ENCODE measurements at regions not wholly inside any gene's neighbourhood (a gene's known extent, or its start where the extent isn't known, plus 50 kb on each side); places are given as distances from the start of the nearest gene placed in this dataset.

DNA sequence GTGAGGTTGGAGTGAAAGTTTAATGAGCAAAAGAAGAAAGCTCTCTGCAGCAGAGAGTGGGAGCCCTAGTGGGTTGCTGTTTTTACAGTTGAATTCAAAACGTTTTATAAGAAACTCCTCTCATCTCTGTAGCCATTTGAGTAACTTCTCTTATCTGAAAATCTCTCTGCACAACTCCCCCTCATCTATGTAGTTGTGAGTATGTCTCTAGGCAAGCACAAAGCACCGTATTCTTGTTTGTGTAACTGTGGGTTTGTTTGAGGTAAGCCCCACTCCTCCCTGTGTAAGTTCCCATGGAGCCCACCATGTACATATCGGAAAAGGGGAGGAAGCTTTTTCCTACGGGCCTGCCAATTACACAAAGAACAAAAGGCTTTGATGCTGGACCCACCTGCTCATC, 56.5 kb upstream of the GOLGA6L2 start:
- Histone ChIP-seq H2AFZ (ENCODE audit: low read length) (no peak overlapping the region), H3K9me2 (ENCODE audit: low read depth, low read length) (no peaks in the 10 kb centered on the region), H3F3A (ENCODE audit: insufficient read depth, low read length) (no peaks in the 10 kb centered on the region), H3K4me2 (ENCODE audit: low read length) (no peak overlapping the region), H3K27me3 (ENCODE audit: insufficient read depth, low read length) (no peaks in the 10 kb centered on the region), H3K36me3 (ENCODE audit: insufficient read depth, low read length) (no peaks in the 10 kb centered on the region), H3K9ac (ENCODE audit: low read length) (no peak overlapping the region), H4K20me1 (ENCODE audit: insufficient read depth, low read length) (no peaks in the 10 kb centered on the region), H3K4me1 (ENCODE audit: insufficient read depth, low read length, severe bottlenecking) (no peaks in the 10 kb centered on the region), H3K9me3 (ENCODE audit: low read length) (no peaks in the 10 kb centered on the region), H3K27ac (ENCODE audit: low read depth, low read length, poor library complexity, severe bottlenecking) (no peak overlapping the region), H3K4me3 (ENCODE audit: low read depth, low read length, poor library complexity, severe bottlenecking) (no peak overlapping the region), H3K79me2 (ENCODE audit: insufficient read depth, low read length) (no peaks in the 10 kb centered on the region)
- no peak for TF ChIP-seq EZH2 (IDR thresholded peaks at IDR 0.05; ENCODE audit: borderline replicate concordance, low read length)
- TF ChIP-seq, protein P1, sequence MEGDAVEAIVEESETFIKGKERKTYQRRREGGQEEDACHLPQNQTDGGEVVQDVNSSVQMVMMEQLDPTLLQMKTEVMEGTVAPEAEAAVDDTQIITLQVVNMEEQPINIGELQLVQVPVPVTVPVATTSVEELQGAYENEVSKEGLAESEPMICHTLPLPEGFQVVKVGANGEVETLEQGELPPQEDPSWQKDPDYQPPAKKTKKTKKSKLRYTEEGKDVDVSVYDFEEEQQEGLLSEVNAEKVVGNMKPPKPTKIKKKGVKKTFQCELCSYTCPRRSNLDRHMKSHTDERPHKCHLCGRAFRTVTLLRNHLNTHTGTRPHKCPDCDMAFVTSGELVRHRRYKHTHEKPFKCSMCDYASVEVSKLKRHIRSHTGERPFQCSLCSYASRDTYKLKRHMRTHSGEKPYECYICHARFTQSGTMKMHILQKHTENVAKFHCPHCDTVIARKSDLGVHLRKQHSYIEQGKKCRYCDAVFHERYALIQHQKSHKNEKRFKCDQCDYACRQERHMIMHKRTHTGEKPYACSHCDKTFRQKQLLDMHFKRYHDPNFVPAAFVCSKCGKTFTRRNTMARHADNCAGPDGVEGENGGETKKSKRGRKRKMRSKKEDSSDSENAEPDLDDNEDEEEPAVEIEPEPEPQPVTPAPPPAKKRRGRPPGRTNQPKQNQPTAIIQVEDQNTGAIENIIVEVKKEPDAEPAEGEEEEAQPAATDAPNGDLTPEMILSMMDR (IDR thresholded peaks at IDR 0.05; ENCODE audit: low read length) = no peak

DNA sequence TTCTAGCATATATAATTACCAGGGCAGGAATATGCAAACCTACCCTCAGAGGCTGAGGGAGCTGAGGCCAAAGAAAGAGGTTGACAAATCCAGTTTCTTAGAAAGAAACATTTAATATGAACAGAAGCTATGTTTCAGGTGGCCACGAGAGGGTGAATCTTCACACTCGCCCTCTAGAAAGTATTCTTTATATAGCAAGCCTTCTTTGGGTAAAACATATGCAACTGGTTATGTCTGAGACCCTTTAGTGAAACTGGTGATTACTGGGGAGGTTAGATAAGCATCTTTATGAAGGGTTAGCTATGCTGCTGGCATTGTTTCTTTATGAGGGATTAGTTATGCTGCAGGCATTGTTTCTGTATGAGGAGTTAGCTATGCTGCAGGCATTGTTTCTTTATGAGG, 50.7 kb upstream of the GOLGA6L2 start:
- Histone ChIP-seq H3K9me2 (ENCODE audit: low read depth, low read length) (no peaks in the 10 kb centered on the region), H3K27me3 (ENCODE audit: insufficient read depth, low read length) (no peaks in the 10 kb centered on the region), H3K4me3 (ENCODE audit: low read depth, low read length, poor library complexity, severe bottlenecking) (no peak overlapping the region), H3K27ac (ENCODE audit: low read depth, low read length, poor library complexity, severe bottlenecking) (no peak overlapping the region), H3K4me1 (ENCODE audit: insufficient read depth, low read length, severe bottlenecking) (no peaks in the 10 kb centered on the region), H3K4me2 (ENCODE audit: low read length) (no peak overlapping the region), H4K20me1 (ENCODE audit: insufficient read depth, low read length) (no peaks in the 10 kb centered on the region), H3K9me3 (ENCODE audit: low read length) (no peaks in the 10 kb centered on the region), H3F3A (ENCODE audit: insufficient read depth, low read length) (no peaks in the 10 kb centered on the region), H3K9ac (ENCODE audit: low read length) (no peak overlapping the region), H3K79me2 (ENCODE audit: insufficient read depth, low read length) (no peaks in the 10 kb centered on the region), H3K36me3 (ENCODE audit: insufficient read depth, low read length) (no peaks in the 10 kb centered on the region), H2AFZ (ENCODE audit: low read length) (no peak overlapping the region)
- TF ChIP-seq EZH2 (IDR thresholded peaks at IDR 0.05; ENCODE audit: borderline replicate concordance, low read length) = no peak
- TF ChIP-seq, protein P1 (IDR thresholded peaks at IDR 0.05; ENCODE audit: low read length) = peak; percentile 63
